Hematopoietic multipotent progenitor cell treated with erythropoietin and hydrocortisone succinate and interleukin-3 and kit ligand, for 8 days (in vitro differentiated cells): ENCODE measurements at regions not wholly inside any gene's neighbourhood (a gene's known extent, or its start where the extent isn't known, plus 50 kb on each side); places are given as distances from the start of the nearest gene placed in this dataset.
"Not testable (repeated sequence)": the region's sequence is repeated elsewhere in the genome, so short reads cannot be mapped to it uniquely, and the experiment has no call there.

ENCODE experiments used
- DNase-seq: peaks from one replicate; pipeline ENCODE4 v3.0.0-alpha.2; 2015

GRCh38 chr9:104334549-104334948, 169.5 kb upstream of the OR13F1 start:
- DNase-seq = no peak

GRCh38 chr9:104339692-104340091, 164.4 kb upstream of the OR13F1 start:
- DNase-seq = no peak

DNA sequence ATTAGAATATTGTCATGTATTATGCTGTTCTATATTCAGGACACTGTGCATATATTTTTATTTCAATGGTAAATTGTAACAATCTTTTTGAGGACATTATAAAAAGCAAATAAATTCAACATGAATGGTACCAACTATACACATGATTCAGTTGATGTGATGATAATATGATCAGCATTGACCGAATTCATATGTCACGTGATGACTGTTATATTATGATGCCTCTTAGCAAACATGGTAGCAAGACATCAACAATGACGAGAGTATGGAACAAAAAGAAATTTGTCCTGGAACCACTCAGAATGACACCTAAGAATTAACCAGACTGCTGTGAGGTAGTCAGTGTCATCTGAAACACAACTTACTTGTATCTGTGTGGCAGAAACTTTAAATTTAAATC, 161.5 kb upstream of the OR13F1 start:
- DNase-seq = no peak

- no peak for DNase-seq
Observed at GRCh38 chr9:104345061-104345460, 159.0 kb upstream of the OR13F1 start.

DNA sequence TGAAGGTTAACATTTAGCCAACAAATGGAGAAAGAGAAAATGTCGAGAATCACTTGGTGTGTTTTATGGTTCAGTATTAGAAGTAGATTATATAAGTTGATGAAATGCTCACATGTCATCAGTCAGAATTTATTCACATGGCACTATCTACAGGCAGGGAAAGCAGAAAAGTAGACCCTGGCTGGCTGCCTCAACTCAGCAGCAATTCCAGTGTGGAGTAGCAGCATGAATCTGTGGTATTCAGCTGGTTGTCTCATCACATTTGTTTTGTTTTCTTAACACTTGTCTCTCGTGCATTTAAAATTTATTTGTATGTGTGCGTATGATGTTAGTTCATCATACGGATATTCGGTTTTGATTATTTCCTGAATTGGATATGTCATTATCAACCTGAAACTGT, 153.5 kb upstream of the OR13F1 start:
- DNase-seq = no peak

- no peak for DNase-seq
Observed at GRCh38 chr9:104351726-104352125, 152.3 kb upstream of the OR13F1 start.

- no peak for DNase-seq
Observed at GRCh38 chr9:104361207-104361606, 142.9 kb upstream of the OR13F1 start.

- no peak for DNase-seq
Observed at GRCh38 chr9:104362912-104363472, 141.1 kb upstream of the OR13F1 start.

- DNase-seq = no peak
Observed at GRCh38 chr9:104367507-104367906, 136.6 kb upstream of the OR13F1 start.

GRCh38 chr9:104368318-104368717, 135.7 kb upstream of the OR13F1 start:
- DNase-seq = not testable (repeated sequence)

DNA sequence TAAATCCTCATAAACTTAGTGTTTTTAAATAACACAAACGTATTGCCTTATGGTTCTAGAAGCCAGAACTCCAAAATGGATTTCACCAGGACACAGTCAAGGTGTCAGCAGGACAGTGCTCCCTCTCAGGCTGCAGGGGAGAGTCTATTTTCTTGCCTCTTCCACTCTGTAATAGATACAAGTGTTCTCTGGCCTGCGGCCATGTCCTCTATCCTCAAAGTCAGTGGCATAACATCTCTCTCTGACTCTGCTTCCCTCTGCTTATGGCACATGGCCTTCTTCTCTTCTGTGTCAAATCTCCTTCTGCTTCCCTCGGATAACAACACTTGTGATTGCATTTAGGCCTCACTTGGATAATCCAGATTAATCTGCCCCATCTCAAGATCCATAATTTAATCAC, 129.4 kb upstream of the OR13F1 start:
- DNase-seq = no peak

DNA sequence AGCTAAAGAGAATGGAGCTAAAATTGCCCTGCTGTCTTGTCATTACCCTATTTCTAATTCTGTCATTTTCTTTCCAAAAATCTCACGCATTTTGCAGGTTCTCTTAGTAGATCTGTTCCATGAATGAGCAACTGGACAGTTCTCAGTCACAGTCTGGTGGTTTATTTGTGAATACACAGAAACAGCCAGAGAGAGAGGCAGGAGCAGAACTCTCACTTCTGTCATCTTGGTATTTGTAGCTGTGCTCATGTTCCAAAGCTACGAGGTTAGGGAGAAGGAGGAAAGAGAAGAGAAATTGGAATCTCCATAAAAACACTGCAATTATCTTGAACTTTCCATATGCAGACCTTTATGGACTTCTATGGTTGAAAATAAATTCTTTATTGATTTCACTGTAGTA, 118.0 kb upstream of the OR13F1 start:
- DNase-seq = no peak

- DNase-seq = peak; percentile 32
Observed at GRCh38 chr9:104386425-104387069, 117.5 kb upstream of the OR13F1 start.

DNA sequence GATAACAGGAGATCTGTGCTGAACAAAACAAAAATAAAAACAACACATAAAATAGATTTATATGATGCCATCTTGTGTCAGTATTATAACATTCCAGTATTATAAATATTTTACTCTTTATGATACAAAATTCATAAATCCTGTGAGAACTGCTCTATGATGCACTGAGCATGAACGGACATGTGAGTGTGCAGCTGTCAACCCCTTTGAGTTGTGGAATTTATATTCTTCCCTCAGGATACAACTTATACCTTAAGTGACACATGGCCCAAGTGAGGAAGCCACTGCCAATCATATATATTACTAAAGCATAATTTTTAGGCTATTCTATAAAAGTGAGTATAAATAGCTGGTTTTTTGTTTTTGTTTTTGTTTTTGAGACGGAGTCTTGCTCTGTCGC, 116.0 kb upstream of the OR13F1 start:
- no peak for DNase-seq

DNA sequence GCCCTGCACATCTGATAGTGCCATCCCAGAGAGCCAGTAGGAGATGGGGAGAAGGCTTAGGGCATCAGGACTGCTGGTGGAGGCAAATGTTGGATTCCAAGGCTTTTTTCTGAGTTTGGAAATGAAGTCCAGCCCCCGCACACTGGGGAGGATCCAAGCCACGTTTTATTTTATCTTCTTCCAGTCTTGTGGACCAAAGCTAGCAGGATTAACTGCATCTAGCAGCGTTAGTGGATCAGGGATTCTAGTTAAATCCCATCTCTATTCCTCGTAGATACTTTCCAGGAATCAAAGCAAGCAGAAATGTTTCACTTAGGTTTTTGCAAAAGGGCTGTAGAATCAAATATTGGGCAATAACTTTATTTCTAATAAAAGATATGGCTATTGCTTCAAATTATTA, 114.7 kb upstream of the OR13F1 start:
- no peak for DNase-seq

GRCh38 chr9:104394901-104395300, 109.2 kb upstream of the OR13F1 start:
- not testable (repeated sequence) for DNase-seq

DNA sequence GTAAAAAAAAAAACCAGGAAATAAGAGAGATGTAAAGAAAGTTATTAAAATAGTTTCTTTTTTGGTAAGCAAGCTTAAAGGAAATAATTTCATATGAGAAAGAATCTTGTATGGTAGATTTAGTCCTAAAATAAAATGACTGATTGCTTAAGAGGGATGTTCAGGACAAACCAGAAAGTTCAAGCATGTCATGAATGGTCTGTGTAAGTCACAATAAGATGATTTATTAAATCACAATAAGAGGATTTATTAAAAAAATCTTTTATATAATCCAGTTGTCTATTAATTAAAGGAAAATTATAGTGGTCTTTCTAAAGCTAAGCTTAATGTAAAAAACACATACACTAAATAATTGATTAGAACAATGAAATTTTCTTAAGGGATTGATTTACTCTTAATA, 91.8 kb upstream of the OR13F1 start:
- no peak for DNase-seq

GRCh38 chr9:104416470-104416869, 87.6 kb upstream of the OR13F1 start:
- DNase-seq = no peak

DNA sequence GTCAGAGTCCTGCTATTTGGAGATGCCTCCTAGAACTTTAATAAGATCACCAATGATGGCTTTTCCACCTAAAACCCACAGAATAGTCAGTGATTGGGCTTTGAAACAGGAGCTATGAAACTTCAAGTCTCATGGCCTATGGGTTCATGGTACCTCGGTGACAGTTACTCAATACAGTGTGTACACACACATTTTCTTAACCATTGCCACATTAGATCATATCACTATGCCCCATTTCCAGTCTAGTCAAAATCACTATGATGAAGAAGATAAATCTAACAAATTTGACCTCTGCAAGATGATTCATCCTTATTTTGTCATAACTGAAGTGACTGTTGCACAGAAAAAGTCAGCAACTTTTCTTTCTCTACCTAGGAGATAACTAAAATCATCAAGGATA, 86.8 kb upstream of the OR13F1 start:
- DNase-seq = no peak

DNA sequence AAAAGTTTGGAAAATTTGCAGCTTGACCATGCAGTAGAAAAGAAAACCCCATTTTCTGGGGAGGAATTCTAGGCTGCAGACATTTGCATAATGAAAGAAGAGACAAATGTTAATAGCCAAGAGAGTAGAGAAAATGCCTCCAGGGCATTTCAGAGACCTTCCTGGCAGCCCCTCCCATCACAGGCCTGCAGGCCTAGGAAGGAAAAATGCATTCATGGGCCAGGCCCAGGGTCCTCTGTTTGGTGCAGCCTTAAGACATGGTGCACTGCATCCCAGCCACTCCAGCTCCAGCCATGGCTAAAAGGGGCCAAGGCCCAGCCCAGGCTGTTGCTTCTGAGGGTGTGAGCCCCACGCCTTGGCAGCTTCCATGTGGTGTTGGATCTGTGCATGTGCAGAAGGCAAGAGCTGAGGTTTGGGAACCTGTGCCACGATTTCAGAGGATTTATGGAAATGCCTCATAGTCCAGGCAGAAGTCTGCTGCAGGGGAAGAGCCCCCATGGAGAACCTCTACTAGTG, 75.0 kb upstream of the OR13F1 start:
- DNase-seq = no peak

DNA sequence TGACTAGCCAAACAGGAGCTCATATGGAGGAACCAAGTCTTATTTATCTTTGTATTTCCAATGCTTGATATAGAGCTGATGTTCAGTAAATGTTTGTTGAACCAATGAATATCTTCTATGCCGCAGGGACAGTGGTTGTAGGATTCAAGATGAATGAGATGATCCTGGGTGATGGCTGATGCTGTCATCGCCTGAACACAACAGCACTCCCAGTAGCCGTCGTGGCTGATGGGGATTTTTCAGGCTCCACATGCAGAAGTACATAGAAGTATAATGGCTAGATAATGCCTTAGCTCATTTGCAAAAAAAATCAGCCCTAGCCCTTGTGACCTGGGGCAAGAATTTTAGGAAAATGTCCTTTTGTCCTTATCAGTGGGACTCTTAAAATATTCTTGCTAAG, 69.0 kb upstream of the OR13F1 start:
- no peak for DNase-seq

DNA sequence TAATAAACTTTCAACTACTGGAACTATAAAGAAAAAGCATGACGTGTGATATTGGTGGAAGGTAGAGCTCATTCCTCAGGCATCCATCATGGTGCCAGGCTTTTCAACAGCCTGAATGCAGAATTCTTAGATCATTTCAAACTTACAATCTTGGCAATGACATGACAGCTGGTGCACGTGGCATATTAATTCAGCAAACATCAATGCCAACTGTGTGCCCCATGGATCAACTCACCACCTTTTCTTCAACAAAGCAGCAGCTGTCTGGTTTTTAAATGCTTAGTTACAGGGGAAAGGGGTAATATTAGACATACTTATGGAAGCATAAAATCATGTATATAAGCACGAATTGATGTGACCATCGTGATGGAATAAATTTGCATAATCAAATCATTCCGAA, 56.0 kb upstream of the OR13F1 start:
- no peak for DNase-seq
